Mesothelial cell of epicardium (in vitro differentiated cells): ENCODE measurements at regions not wholly inside any gene's neighbourhood (a gene's known extent, or its start where the extent isn't known, plus 50 kb on each side); places are given as distances from the start of the nearest gene placed in this dataset.

ENCODE experiments used
- DNase-seq, 2 experiments: peaks; one replicate each; pipeline ENCODE4 v3.0.0; 2021; ENCODE audit warnings: low spot score in 2 of 2; ENCODE audit not compliant: unreplicated experiment in 2 of 2
- H3K27ac Mint-ChIP-seq: 2 replicates; pipeline ENCODE4 v1.8.0; 2021; ENCODE audit warnings: mixed read lengths
- H3K27me3 Mint-ChIP-seq: 2 replicates; pipeline ENCODE4 v1.8.0; 2021; ENCODE audit warnings: low read depth, mixed read lengths
- H3K36me3 Mint-ChIP-seq: 2 replicates; pipeline ENCODE4 v1.8.0; 2021; ENCODE audit warnings: mixed read lengths
- H3K4me1 Mint-ChIP-seq: 2 replicates; pipeline ENCODE4 v1.8.0; 2021; ENCODE audit warnings: mixed read lengths
- H3K4me3 Mint-ChIP-seq: 2 replicates; pipeline ENCODE4 v1.8.0; 2021; ENCODE audit warnings: mild to moderate bottlenecking, moderate library complexity, mixed read lengths
- H3K9me3 Mint-ChIP-seq: 2 replicates; pipeline ENCODE4 v1.8.0; 2021; ENCODE audit warnings: mixed read lengths
- CTCF ChIP-seq: fragments of 200-600 bp; sonication (generic); IDR thresholded peaks from one replicate; pipeline ENCODE4 v1.5.0; 2021; ENCODE audit warnings: antibody characterized with exemption; ENCODE audit not compliant: unreplicated experiment

GRCh38 chr2:175840256-175840655, 161.8 kb downstream of the LNPK start:
- H3K9me3 Mint-ChIP-seq = peaks cover 4% of the 10 kb centered on the region
- no peaks in the 10 kb centered on the region for H3K36me3 Mint-ChIP-seq
- H3K4me3 Mint-ChIP-seq = no peak overlapping the region
- no peak for TF ChIP-seq CTCF
- DNase-seq = no peak
- peaks cover 3% of the 10 kb centered on the region for H3K4me1 Mint-ChIP-seq
- no peaks in the 10 kb centered on the region for H3K27me3 Mint-ChIP-seq
- no peak overlapping the region for H3K27ac Mint-ChIP-seq

- no peaks in the 10 kb centered on the region for H3K27me3 Mint-ChIP-seq
- no peak for TF ChIP-seq CTCF
- no peak overlapping the region for H3K27ac Mint-ChIP-seq
These were observed 163.1 kb downstream of the LNPK start for GRCh38 chr2:175838979-175839378.

GRCh38 chr2:175837046-175837445, 165.0 kb downstream of the LNPK start:
- H3K27ac Mint-ChIP-seq = no peak overlapping the region

More at GRCh38 chr2:175838979-175839378, 163.1 kb downstream of the LNPK start:
- no peaks in the 10 kb centered on the region for H3K4me1 Mint-ChIP-seq
- H3K9me3 Mint-ChIP-seq = peaks cover 4% of the 10 kb centered on the region
- no peaks in the 10 kb centered on the region for H3K36me3 Mint-ChIP-seq
- DNase-seq = no peak
- no peak overlapping the region for H3K4me3 Mint-ChIP-seq

GRCh38 chr2:175836361-175836760, 165.7 kb downstream of the LNPK start:
- H3K27ac Mint-ChIP-seq = no peak overlapping the region
- no peak for DNase-seq
- TF ChIP-seq CTCF = no peak
- H3K9me3 Mint-ChIP-seq = peaks cover 4% of the 10 kb centered on the region
- H3K36me3 Mint-ChIP-seq = no peaks in the 10 kb centered on the region
- H3K4me3 Mint-ChIP-seq = no peak overlapping the region
- H3K4me1 Mint-ChIP-seq = no peaks in the 10 kb centered on the region
- no peaks in the 10 kb centered on the region for H3K27me3 Mint-ChIP-seq

More at GRCh38 chr2:175837046-175837445, 165.0 kb downstream of the LNPK start:
- Mint-ChIP-seq H3K36me3 (no peaks in the 10 kb centered on the region), H3K9me3 (peaks cover 4% of the 10 kb centered on the region), H3K4me1 (no peaks in the 10 kb centered on the region), H3K4me3 (no peak overlapping the region), H3K27me3 (no peaks in the 10 kb centered on the region)
- DNase-seq = no peak
- no peak for TF ChIP-seq CTCF

- no peaks in the 10 kb centered on the region for H3K4me1 Mint-ChIP-seq
- no peak for TF ChIP-seq CTCF
- H3K27ac Mint-ChIP-seq = no peak overlapping the region
- H3K36me3 Mint-ChIP-seq = no peaks in the 10 kb centered on the region
- no peak overlapping the region for H3K4me3 Mint-ChIP-seq
- no peak for DNase-seq
- peaks cover 4% of the 10 kb centered on the region for H3K9me3 Mint-ChIP-seq
- no peaks in the 10 kb centered on the region for H3K27me3 Mint-ChIP-seq
These were observed 167.6 kb downstream of the LNPK start for GRCh38 chr2:175834477-175834876.

- Mint-ChIP-seq H3K4me3 (no peak overlapping the region), H3K27me3 (no peaks in the 10 kb centered on the region), H3K36me3 (no peaks in the 10 kb centered on the region), H3K9me3 (peaks cover 4% of the 10 kb centered on the region), H3K27ac (no peak overlapping the region), H3K4me1 (no peaks in the 10 kb centered on the region)
- no peak for TF ChIP-seq CTCF
- no peak for DNase-seq
These were observed 169.2 kb downstream of the LNPK start for GRCh38 chr2:175832866-175833265.
